ENCODE measurements at regions not wholly inside any gene's neighbourhood (a gene's known extent, or its start where the extent isn't known, plus 50 kb on each side); places are given as distances from the start of the nearest gene placed in this dataset.

DNA sequence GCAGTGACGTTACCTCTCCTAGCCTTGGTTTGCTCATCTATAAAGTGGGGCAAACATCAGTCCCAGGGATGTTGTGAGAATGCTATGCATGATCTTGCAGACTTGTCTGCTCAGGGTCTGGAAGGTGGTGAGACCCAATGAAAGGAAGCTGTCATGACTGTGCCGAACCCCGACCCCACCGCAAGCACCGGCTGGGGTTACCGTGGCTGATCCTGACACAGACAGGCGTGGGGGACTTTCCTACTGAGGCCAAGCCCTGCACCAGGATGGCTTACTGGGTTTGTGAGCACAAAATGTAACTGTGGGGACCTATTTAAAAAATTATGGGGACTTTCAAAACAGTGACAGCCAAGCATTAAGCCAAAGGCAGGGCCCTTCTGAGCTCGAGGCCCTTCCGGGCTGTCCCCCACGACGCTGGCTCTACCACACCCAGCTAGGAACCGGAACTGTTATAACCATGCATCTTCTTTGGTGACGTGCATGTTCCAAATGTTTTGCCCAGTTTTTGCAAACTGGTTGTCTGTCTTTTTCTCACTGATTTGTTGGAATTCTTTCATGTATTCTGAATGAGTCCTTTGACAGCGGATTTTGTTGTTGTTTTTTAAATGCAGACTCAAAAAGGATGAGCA, 76.6 kb upstream of the PMEPA1 start:
- TF ChIP-seq, protein P1, sequence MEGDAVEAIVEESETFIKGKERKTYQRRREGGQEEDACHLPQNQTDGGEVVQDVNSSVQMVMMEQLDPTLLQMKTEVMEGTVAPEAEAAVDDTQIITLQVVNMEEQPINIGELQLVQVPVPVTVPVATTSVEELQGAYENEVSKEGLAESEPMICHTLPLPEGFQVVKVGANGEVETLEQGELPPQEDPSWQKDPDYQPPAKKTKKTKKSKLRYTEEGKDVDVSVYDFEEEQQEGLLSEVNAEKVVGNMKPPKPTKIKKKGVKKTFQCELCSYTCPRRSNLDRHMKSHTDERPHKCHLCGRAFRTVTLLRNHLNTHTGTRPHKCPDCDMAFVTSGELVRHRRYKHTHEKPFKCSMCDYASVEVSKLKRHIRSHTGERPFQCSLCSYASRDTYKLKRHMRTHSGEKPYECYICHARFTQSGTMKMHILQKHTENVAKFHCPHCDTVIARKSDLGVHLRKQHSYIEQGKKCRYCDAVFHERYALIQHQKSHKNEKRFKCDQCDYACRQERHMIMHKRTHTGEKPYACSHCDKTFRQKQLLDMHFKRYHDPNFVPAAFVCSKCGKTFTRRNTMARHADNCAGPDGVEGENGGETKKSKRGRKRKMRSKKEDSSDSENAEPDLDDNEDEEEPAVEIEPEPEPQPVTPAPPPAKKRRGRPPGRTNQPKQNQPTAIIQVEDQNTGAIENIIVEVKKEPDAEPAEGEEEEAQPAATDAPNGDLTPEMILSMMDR (IDR thresholded peaks at IDR 0.05), result no peak
- TF ChIP-seq POLR2A (IDR thresholded peaks at IDR 0.05), result no peak
